Activated CD8-positive, alpha-beta T cell treated with anti-CD3 and anti-CD28 coated beads for 36 hours (primary cell): ENCODE measurements at regions not wholly inside any gene's neighbourhood (a gene's known extent, or its start where the extent isn't known, plus 50 kb on each side); places are given as distances from the start of the nearest gene placed in this dataset.
"Not testable (repeated sequence)": the region's sequence is repeated elsewhere in the genome, so short reads cannot be mapped to it uniquely, and the experiment has no call there.

Experiments used
- ATAC-seq: fragments of 200-7000 bp; cut with Tn5 transposase; one replicate; pipeline ENCODE4 v1.10.0; 2021; ENCODE audit warnings: mild to moderate bottlenecking, moderate library complexity
- CTCF ChIA-PET: fragments of 350-600 bp; sonication (Branson Sonifier 250); formaldehyde crosslinking; loops from one replicate; lab custom pipeline; 2021; ENCODE audit warnings: antibody characterized with exemption; lab: Charles Lee
- POLR2A ChIA-PET: fragments of 350-600 bp; sonication (Branson Sonifier 250); formaldehyde crosslinking; loops from one replicate; lab custom pipeline; 2021; ENCODE audit warnings: antibody characterized with exemption; lab: Charles Lee
- DNase-seq: peaks from one replicate; pipeline ENCODE4 v3.0.0-alpha.2; 2020
- H3K27ac Mint-ChIP-seq: one replicate; pipeline ENCODE4 v1.8.0; 2021; ENCODE audit warnings: mild to moderate bottlenecking, mixed read lengths
- H3K27me3 Mint-ChIP-seq: one replicate; pipeline ENCODE4 v1.8.0; 2021; ENCODE audit warnings: mixed read lengths
- H3K36me3 Mint-ChIP-seq: one replicate; pipeline ENCODE4 v1.8.0; 2021; ENCODE audit warnings: low read depth, mixed read lengths
- H3K4me1 Mint-ChIP-seq: one replicate; pipeline ENCODE4 v1.8.0; 2021; ENCODE audit warnings: low read depth, mixed read lengths
- H3K4me3 Mint-ChIP-seq: one replicate; pipeline ENCODE4 v1.8.0; 2021; ENCODE audit warnings: mild to moderate bottlenecking, moderate library complexity, mixed read lengths
- H3K9me3 Mint-ChIP-seq: one replicate; pipeline ENCODE4 v1.8.0; 2021; ENCODE audit warnings: mixed read lengths
- CTCF ChIP-seq: fragments of 200-600 bp; IDR thresholded peaks from one replicate; pipeline ENCODE4 v1.8.0; 2022; ENCODE audit warnings: antibody characterized with exemption, mild to moderate bottlenecking
- intact Hi-C: fragments of 100-400 bp; cut with micrococcal nuclease; formaldehyde crosslinking; loops from one replicate; pipeline ENCODE4 v1.10.0; 2022

DNA sequence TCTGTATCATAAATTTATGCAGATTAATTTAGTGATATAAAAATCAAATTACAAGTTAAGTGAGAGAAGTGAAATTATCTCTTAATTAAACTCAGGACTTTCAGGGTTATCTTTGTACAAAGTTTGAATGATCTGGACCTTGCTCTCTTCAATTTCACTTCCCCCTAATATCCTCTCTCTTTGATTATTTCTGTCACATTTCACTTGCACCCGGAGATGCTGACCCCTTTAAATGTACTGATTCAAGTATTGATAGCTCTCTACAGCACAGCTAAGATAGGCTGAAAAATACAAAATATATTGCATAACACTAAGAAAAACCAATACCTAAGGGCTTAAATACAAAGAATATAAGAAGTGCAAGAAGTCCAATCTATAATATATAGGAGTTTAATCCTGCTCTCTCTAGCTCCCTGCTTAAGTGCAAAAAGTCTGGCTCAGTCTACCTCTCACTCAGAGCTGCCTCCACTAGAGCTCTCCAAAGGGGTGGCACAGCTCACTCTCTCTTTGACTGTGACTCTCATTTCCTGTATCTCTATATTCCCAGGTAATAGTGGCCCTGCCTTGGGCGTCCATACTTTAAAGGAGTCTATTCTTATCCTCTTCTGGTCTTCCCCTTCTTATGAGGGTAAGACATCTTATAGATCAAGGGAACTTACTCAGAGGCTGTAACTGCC is 588.4 kb downstream of the RFPL4B start:
- no peaks in the 10 kb centered on the region for H3K36me3 Mint-ChIP-seq
- CTCF ChIA-PET: interaction anchor here (0.6 kb wide), 1 partner anchor 612 kb away, joined by 3 read pairs; no protein-coding TSS in a partner anchor
- no peaks in the 10 kb centered on the region for H3K27me3 Mint-ChIP-seq
- peaks cover 1% of the 10 kb centered on the region for H3K9me3 Mint-ChIP-seq
- no peak for TF ChIP-seq CTCF
- ATAC-seq: no peak
- H3K4me1 Mint-ChIP-seq: no peaks in the 10 kb centered on the region
- DNase-seq: no peak
- POLR2A ChIA-PET: no interaction called here
- no peak overlapping the region for H3K4me3 Mint-ChIP-seq
- intact Hi-C loops: no loop called here
- no peak overlapping the region for H3K27ac Mint-ChIP-seq

GRCh38 chr6:112936079-112936472 is 588.9 kb downstream of the RFPL4B start:
- POLR2A ChIA-PET: no interaction called here
- Mint-ChIP-seq H3K27ac (no peak overlapping the region), H3K4me1 (no peaks in the 10 kb centered on the region), H3K27me3 (no peaks in the 10 kb centered on the region), H3K36me3 (no peaks in the 10 kb centered on the region), H3K9me3 (peaks cover 1% of the 10 kb centered on the region), H3K4me3 (no peak overlapping the region)
- TF ChIP-seq CTCF: no peak
- ATAC-seq (no peak), DNase-seq (no peak)
- CTCF ChIA-PET: interaction anchor here (0.6 kb wide), 1 partner anchor 613 kb away, joined by 3 read pairs; no protein-coding TSS in a partner anchor
- intact Hi-C loops: no loop called here

DNA sequence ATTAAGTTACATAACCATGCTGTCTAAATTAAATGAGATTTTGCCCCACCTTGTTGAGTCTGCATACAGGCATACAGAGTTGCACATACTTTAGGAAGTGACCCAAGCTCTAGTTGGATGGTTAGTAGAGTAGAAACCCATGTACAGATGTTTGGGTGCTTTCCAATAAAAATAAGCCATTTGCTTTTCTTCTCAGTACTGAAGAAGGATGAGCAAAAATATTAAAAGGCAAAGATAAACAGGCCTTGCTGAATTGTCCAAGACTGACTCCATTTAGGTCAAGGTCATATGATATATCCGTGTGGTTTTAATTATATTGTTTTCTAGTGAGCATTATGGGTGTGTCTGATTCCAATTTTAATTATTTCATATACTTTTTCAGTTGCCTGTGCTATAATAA is 589.4 kb downstream of the RFPL4B start:
- Mint-ChIP-seq H3K27me3 (no peaks in the 10 kb centered on the region), H3K27ac (no peak overlapping the region), H3K4me1 (no peaks in the 10 kb centered on the region), H3K36me3 (no peaks in the 10 kb centered on the region), H3K4me3 (no peak overlapping the region), H3K9me3 (peaks cover 1% of the 10 kb centered on the region)
- intact Hi-C loops: no loop called here
- DNase-seq (no peak), ATAC-seq (no peak)
- no peak for TF ChIP-seq CTCF
- ChIA-PET POLR2A (no interaction called here), CTCF (no interaction called here)

- intact Hi-C loops, ATAC-seq, H3K4me3 Mint-ChIP-seq, H3K4me1 Mint-ChIP-seq, CTCF ChIA-PET, H3K9me3 Mint-ChIP-seq, H3K36me3 Mint-ChIP-seq, H3K27ac Mint-ChIP-seq, DNase-seq, POLR2A ChIA-PET, H3K27me3 Mint-ChIP-seq: not testable (repeated sequence)
Observed at GRCh38 chr6:112937690-112938089, 590.6 kb downstream of the RFPL4B start.

GRCh38 chr6:112938650-112939049 is 591.5 kb downstream of the RFPL4B start:
- no peaks in the 10 kb centered on the region for H3K36me3 Mint-ChIP-seq
- intact Hi-C loops: no loop called here
- ATAC-seq: no peak
- H3K9me3 Mint-ChIP-seq: no peaks in the 10 kb centered on the region
- ChIA-PET CTCF (no interaction called here), POLR2A (no interaction called here)
- H3K27ac Mint-ChIP-seq: no peak overlapping the region
- H3K4me1 Mint-ChIP-seq: no peaks in the 10 kb centered on the region
- TF ChIP-seq CTCF: no peak
- no peak for DNase-seq
- H3K27me3 Mint-ChIP-seq: no peaks in the 10 kb centered on the region
- H3K4me3 Mint-ChIP-seq: no peak overlapping the region
